C4-2B (cell line): ENCODE measurements at regions not wholly inside any gene's neighbourhood (a gene's known extent, or its start where the extent isn't known, plus 50 kb on each side); places are given as distances from the start of the nearest gene placed in this dataset.

ENCODE experiments used
- CTCF ChIP-seq: fragments of 450-650 bp; conservative IDR thresholded peaks from 2 replicates; pipeline ENCODE4 v1.5.1; 2017; ENCODE audit warnings: mild to moderate bottlenecking
- ZFX ChIP-seq: fragments of 450-650 bp; IDR thresholded peaks from 2 replicates; pipeline ENCODE4 v1.6.1; 2017

GRCh38 chr2:82344670-82345069 is 2040.1 kb upstream of the LRRTM1 start:
- TF ChIP-seq CTCF (peak; percentile 58), ZFX (no peak)
